ENCODE measurements at regions not wholly inside any gene's neighbourhood (a gene's known extent, or its start where the extent isn't known, plus 50 kb on each side); places are given as distances from the start of the nearest gene placed in this dataset.

- no peaks in the 10 kb centered on the region for H3K4me1 ChIP-seq (ENCODE audit: insufficient read depth, low read length, poor library complexity, severe bottlenecking)
- no peak for DNase-seq (ENCODE audit: low spot score)
- H3K4me2 ChIP-seq (ENCODE audit: low read length), result no peak overlapping the region
- no peaks in the 10 kb centered on the region for H3K79me2 ChIP-seq (ENCODE audit: insufficient read depth, low read depth, low read length)
- no peaks in the 10 kb centered on the region for H3K36me3 ChIP-seq (ENCODE audit: insufficient read depth, low read length)
- no peak overlapping the region for H2AFZ ChIP-seq (ENCODE audit: low read length)
- CTCF ChIA-PET (ENCODE audit: unreplicated experiment), result no interaction called here
- TF ChIP-seq CTCF (conservative IDR thresholded peaks at IDR 0.05; ENCODE audit: low read length) (no peak), EZH2phosphoT487 (IDR thresholded peaks at IDR 0.05; ENCODE audit: borderline replicate concordance, low read depth, low read length) (no peak)
- H3K9me2 ChIP-seq (ENCODE audit: insufficient read depth, low read length), result no peaks in the 10 kb centered on the region
- BruUV-seq (replicated peaks), result no TSS peak
- no peaks in the 10 kb centered on the region for H4K20me1 ChIP-seq (ENCODE audit: insufficient read depth, low read length)
- H3K27ac ChIP-seq (ENCODE audit: low read depth, low read length, poor library complexity, severe bottlenecking), result no peak overlapping the region
- H3K4me3 ChIP-seq (ENCODE audit: low read depth, low read length, poor library complexity, severe bottlenecking), result no peak overlapping the region
- no peaks in the 10 kb centered on the region for H3K9me3 ChIP-seq (ENCODE audit: low read length)
- POLR2A ChIA-PET, result interaction anchor here (0.6 to 1.1 kb wide), 3 partner anchors 13 to 1844 kb away, joined by 3 to 5 read pairs (median 3); no protein-coding TSS in a partner anchor
- intact Hi-C loops (cut with micrococcal nuclease; ENCODE audit: unreplicated experiment), result no loop called here
Measured at GRCh38 chr2:24435391-24436316, 55.4 kb upstream of the NCOA1 start.

GRCh38 chr2:24434541-24434940 lies 56.5 kb upstream of the NCOA1 start:
- Histone ChIP-seq H3K36me3 (ENCODE audit: insufficient read depth, low read length) (no peaks in the 10 kb centered on the region), H3K9me3 (ENCODE audit: low read length) (no peaks in the 10 kb centered on the region), H3K79me2 (ENCODE audit: insufficient read depth, low read depth, low read length) (no peaks in the 10 kb centered on the region), H3K4me1 (ENCODE audit: insufficient read depth, low read length, poor library complexity, severe bottlenecking) (no peaks in the 10 kb centered on the region), H3K27ac (ENCODE audit: low read depth, low read length, poor library complexity, severe bottlenecking) (no peak overlapping the region), H3K4me2 (ENCODE audit: low read length) (no peak overlapping the region), H3K4me3 (ENCODE audit: low read depth, low read length, poor library complexity, severe bottlenecking) (no peak overlapping the region), H4K20me1 (ENCODE audit: insufficient read depth, low read length) (no peaks in the 10 kb centered on the region), H2AFZ (ENCODE audit: low read length) (no peak overlapping the region), H3K9me2 (ENCODE audit: insufficient read depth, low read length) (no peaks in the 10 kb centered on the region)
- no TSS peak for BruUV-seq (replicated peaks)
- intact Hi-C loops (cut with micrococcal nuclease; ENCODE audit: unreplicated experiment), result no loop called here
- POLR2A ChIA-PET, result interaction anchor here (1.1 kb wide), 1 partner anchor 26 kb away, joined by 3 read pairs; no protein-coding TSS in a partner anchor
- CTCF ChIA-PET (ENCODE audit: unreplicated experiment), result no interaction called here
- no peak for DNase-seq (ENCODE audit: low spot score)
- TF ChIP-seq EZH2phosphoT487 (IDR thresholded peaks at IDR 0.05; ENCODE audit: borderline replicate concordance, low read depth, low read length), result no peak
- TF ChIP-seq CTCF (conservative IDR thresholded peaks at IDR 0.05; ENCODE audit: low read length), result no peak

GRCh38 chr2:24432735-24433134 lies 58.3 kb upstream of the NCOA1 start:
- no peak for TF ChIP-seq CTCF (conservative IDR thresholded peaks at IDR 0.05; ENCODE audit: low read length)
- no peak for TF ChIP-seq EZH2phosphoT487 (IDR thresholded peaks at IDR 0.05; ENCODE audit: borderline replicate concordance, low read depth, low read length)
- H4K20me1 ChIP-seq (ENCODE audit: insufficient read depth, low read length), result no peaks in the 10 kb centered on the region
- no peak overlapping the region for H3K4me3 ChIP-seq (ENCODE audit: low read depth, low read length, poor library complexity, severe bottlenecking)
- no peaks in the 10 kb centered on the region for H3K9me3 ChIP-seq (ENCODE audit: low read length)
- no peaks in the 10 kb centered on the region for H3K4me1 ChIP-seq (ENCODE audit: insufficient read depth, low read length, poor library complexity, severe bottlenecking)
- H3K36me3 ChIP-seq (ENCODE audit: insufficient read depth, low read length), result no peaks in the 10 kb centered on the region
- intact Hi-C loops (cut with micrococcal nuclease; ENCODE audit: unreplicated experiment), result no loop called here
- ChIA-PET POLR2A (interaction anchor here (0.7 to 1.1 kb wide), 3 partner anchors 10 to 60 kb away, joined by 3 read pairs; no protein-coding TSS in a partner anchor), CTCF (ENCODE audit: unreplicated experiment) (no interaction called here)
- no peak overlapping the region for H2AFZ ChIP-seq (ENCODE audit: low read length)
- H3K9me2 ChIP-seq (ENCODE audit: insufficient read depth, low read length), result no peaks in the 10 kb centered on the region
- no peak overlapping the region for H3K4me2 ChIP-seq (ENCODE audit: low read length)
- no peak overlapping the region for H3K27ac ChIP-seq (ENCODE audit: low read depth, low read length, poor library complexity, severe bottlenecking)
- no peak for DNase-seq (ENCODE audit: low spot score)
- BruUV-seq (replicated peaks), result no TSS peak
- H3K79me2 ChIP-seq (ENCODE audit: insufficient read depth, low read depth, low read length), result no peaks in the 10 kb centered on the region
